C4-2B (cell line): ENCODE measurements at regions not wholly inside any gene's neighbourhood (a gene's known extent, or its start where the extent isn't known, plus 50 kb on each side); places are given as distances from the start of the nearest gene placed in this dataset.

Experiments
- H3K27ac ChIP-seq: fragments of 450-650 bp; 2 replicates; pipeline ENCODE4 v1.5.1; 2017
- CTCF ChIP-seq: fragments of 450-650 bp; conservative IDR thresholded peaks from 2 replicates; pipeline ENCODE4 v1.5.1; 2017; ENCODE audit warnings: mild to moderate bottlenecking
- ZFX ChIP-seq: fragments of 450-650 bp; IDR thresholded peaks from 2 replicates; pipeline ENCODE4 v1.6.1; 2017

GRCh38 chr3:127132876-127133275 is 60.1 kb upstream of the PRR23E start:
- H3K27ac ChIP-seq = no peak overlapping the region
- TF ChIP-seq CTCF (no peak), ZFX (no peak)

GRCh38 chr3:127133971-127134370 is 59.0 kb upstream of the PRR23E start:
- no peak overlapping the region for H3K27ac ChIP-seq
- no peak for TF ChIP-seq CTCF
- no peak for TF ChIP-seq ZFX

- no peak overlapping the region for H3K27ac ChIP-seq
- TF ChIP-seq CTCF (no peak), ZFX (no peak)
These were observed 58.5 kb upstream of the PRR23E start for GRCh38 chr3:127134466-127134865.

- TF ChIP-seq ZFX (no peak), CTCF (no peak)
- H3K27ac ChIP-seq = no peak overlapping the region
These were observed 58.1 kb upstream of the PRR23E start for GRCh38 chr3:127134887-127135240.

- no peak overlapping the region for H3K27ac ChIP-seq
- TF ChIP-seq ZFX (no peak), CTCF (no peak)
These were observed 57.5 kb upstream of the PRR23E start for GRCh38 chr3:127135241-127136023.

- no peak for TF ChIP-seq ZFX
- TF ChIP-seq CTCF = no peak
- no peak overlapping the region for H3K27ac ChIP-seq
These were observed 56.8 kb upstream of the PRR23E start for GRCh38 chr3:127136024-127136600.

- TF ChIP-seq CTCF = no peak
- TF ChIP-seq ZFX = no peak
- H3K27ac ChIP-seq = no peak overlapping the region
These were observed 56.2 kb upstream of the PRR23E start for GRCh38 chr3:127136706-127137105.
